BE2C (cell line): ENCODE measurements at regions not wholly inside any gene's neighbourhood (a gene's known extent, or its start where the extent isn't known, plus 50 kb on each side); places are given as distances from the start of the nearest gene placed in this dataset.

Experiments used
- DNase-seq: peaks from one replicate; pipeline ENCODE4 v3.0.0-alpha.2; 2020
- H3K27me3 ChIP-seq: fragments of 250-450 bp; sonication (Bioruptor Pico); 2 replicates; pipeline ENCODE4 v1.5.1; 2020; ENCODE audit warnings: mild to moderate bottlenecking
- H3K36me3 ChIP-seq: fragments of 250-450 bp; sonication (Bioruptor Pico); 2 replicates; pipeline ENCODE4 v1.5.1; 2020; ENCODE audit warnings: mild to moderate bottlenecking
- H3K4me1 ChIP-seq: fragments of 250-450 bp; sonication (Bioruptor Pico); 2 replicates; pipeline ENCODE4 v1.5.1; 2020
- H3K4me3 ChIP-seq: 2 replicates; pipeline ENCODE4 v1.5.1; 2011; ENCODE audit warnings: low read depth, low read length
- H3K9me3 ChIP-seq: fragments of 250-450 bp; sonication (Bioruptor Pico); 2 replicates; pipeline ENCODE4 v1.5.1; 2020
- CTCF ChIP-seq: IDR thresholded peaks from 2 replicates; pipeline ENCODE4 v1.5.1; 2012; ENCODE audit warnings: mild to moderate bottlenecking, low read depth, low read length

- no peak for TF ChIP-seq CTCF
- Histone ChIP-seq H3K9me3 (no peaks in the 10 kb centered on the region), H3K4me3 (no peak overlapping the region), H3K27me3 (no peaks in the 10 kb centered on the region), H3K4me1 (peaks cover 24% of the 10 kb centered on the region), H3K36me3 (no peaks in the 10 kb centered on the region)
- DNase-seq, result no peak
Observed at GRCh38 chr11:130526846-130527245, 78.4 kb downstream of the ADAMTS15 start.

- H3K4me3 ChIP-seq, result no peak overlapping the region
- H3K27me3 ChIP-seq, result no peaks in the 10 kb centered on the region
- peaks cover 19% of the 10 kb centered on the region for H3K4me1 ChIP-seq
- no peaks in the 10 kb centered on the region for H3K36me3 ChIP-seq
- DNase-seq, result no peak
- H3K9me3 ChIP-seq, result no peaks in the 10 kb centered on the region
- TF ChIP-seq CTCF, result no peak
Observed at GRCh38 chr11:130527636-130528297, 79.3 kb downstream of the ADAMTS15 start.

- TF ChIP-seq CTCF, result no peak
- DNase-seq, result peak; percentile 53
- H3K4me3 ChIP-seq, result no peak overlapping the region
- no peaks in the 10 kb centered on the region for H3K9me3 ChIP-seq
- no peaks in the 10 kb centered on the region for H3K36me3 ChIP-seq
- peaks cover 19% of the 10 kb centered on the region for H3K4me1 ChIP-seq
- H3K27me3 ChIP-seq, result no peaks in the 10 kb centered on the region
Observed at GRCh38 chr11:130528298-130529261, 80.1 kb downstream of the ADAMTS15 start.

- Histone ChIP-seq H3K9me3 (no peaks in the 10 kb centered on the region), H3K4me1 (peaks cover 26% of the 10 kb centered on the region), H3K27me3 (no peaks in the 10 kb centered on the region), H3K4me3 (no peak overlapping the region), H3K36me3 (no peaks in the 10 kb centered on the region)
- DNase-seq, result no peak
- TF ChIP-seq CTCF, result no peak
Observed at GRCh38 chr11:130529366-130529765, 80.9 kb downstream of the ADAMTS15 start.

- TF ChIP-seq CTCF, result no peak
- H3K4me1 ChIP-seq, result peaks cover 26% of the 10 kb centered on the region
- no peaks in the 10 kb centered on the region for H3K36me3 ChIP-seq
- no peaks in the 10 kb centered on the region for H3K9me3 ChIP-seq
- H3K4me3 ChIP-seq, result no peak overlapping the region
- no peak for DNase-seq
- no peaks in the 10 kb centered on the region for H3K27me3 ChIP-seq
Observed at GRCh38 chr11:130531061-130531460, 82.6 kb downstream of the ADAMTS15 start.
